Esophagus squamous epithelium (tissue), 5 donors: ENCODE measurements at regions not wholly inside any gene's neighbourhood (a gene's known extent, or its start where the extent isn't known, plus 50 kb on each side); places are given as distances from the start of the nearest gene placed in this dataset.

Experiments
- DNase-seq: peaks from one replicate; lab custom pipeline; 2025; lab: John Stamatoyannopoulos, UW
- H3K27ac ChIP-seq, 4 donors: fragments of 200-600 bp; sonication (generic); one replicate each; pipeline ENCODE4 v1.5.1; 2016 to 2019; ENCODE audit warnings: mild to moderate bottlenecking in 1 of 4
- H3K27me3 ChIP-seq, 4 donors: fragments of 200-600 bp; sonication (generic); 1 replicate in 3 of 4; 2 replicates in 1 of 4; pipeline versions ENCODE4 v1.5.1 to v1.6.0; 2017 to 2021; ENCODE audit warnings: antibody characterized with exemption in 1 of 4
- H3K36me3 ChIP-seq, 3 donors: fragments of 200-600 bp; sonication (generic); one replicate each; pipeline ENCODE4 v1.5.1; 2016 to 2019
- H3K4me1 ChIP-seq, 3 donors: fragments of 200-600 bp; sonication (generic); one replicate each; pipeline ENCODE4 v1.5.1; 2017 to 2019
- H3K4me3 ChIP-seq, 4 donors: fragments of 200-600 bp; sonication (generic); 1 replicate in 3 of 4; 2 replicates in 1 of 4; pipeline ENCODE4 v1.5.1; 2016 to 2019; ENCODE audit warnings: mild to moderate bottlenecking in 2 of 4, moderate library complexity in 1 of 4
- H3K9me3 ChIP-seq, 3 donors: fragments of 200-600 bp; sonication (generic); one replicate each; pipeline ENCODE4 v1.5.1; 2016 to 2019
- POLR2A ChIP-seq, 4 donors: fragments of 450-650 bp; IDR thresholded peaks; one replicate each; pipeline ENCODE4 v1.6.1; 2017; ENCODE audit warnings: antibody characterized with exemption in 4 of 4, mild to moderate bottlenecking in 4 of 4, moderate library complexity in 3 of 4
- WGBS, 2 donors: methylation state at CpG; one replicate each; pipeline ENCODE4 v1.1.5; 2018; 5-methylcytosine and 5-hydroxymethylcytosine counted together
- intact Hi-C: fragments of 100-400 bp; cut with DNase I; formaldehyde crosslinking; loops from one replicate; pipeline ENCODE4 v1.15.0; 2022
- TF ChIP-seq, protein P1 (sequence below), 6 experiments: fragments of 450-650 bp in 4 of 6; fragments of 200-600 bp in 2 of 6; sonication (generic) in 2 of 6; IDR thresholded peaks; one replicate each; pipeline ENCODE4 v1.5.1; 2016 to 2019; ENCODE audit warnings: antibody characterized with exemption in 6 of 6, mild to moderate bottlenecking in 4 of 6, moderate library complexity in 4 of 6
- donor health status: DM: yes; HTN: yes; CAD: no.

GRCh38 chr5:32960340-32961058, 249.4 kb downstream of the NPR3 start:
- intact Hi-C loops = no loop called here
- TF ChIP-seq, protein P1, sequence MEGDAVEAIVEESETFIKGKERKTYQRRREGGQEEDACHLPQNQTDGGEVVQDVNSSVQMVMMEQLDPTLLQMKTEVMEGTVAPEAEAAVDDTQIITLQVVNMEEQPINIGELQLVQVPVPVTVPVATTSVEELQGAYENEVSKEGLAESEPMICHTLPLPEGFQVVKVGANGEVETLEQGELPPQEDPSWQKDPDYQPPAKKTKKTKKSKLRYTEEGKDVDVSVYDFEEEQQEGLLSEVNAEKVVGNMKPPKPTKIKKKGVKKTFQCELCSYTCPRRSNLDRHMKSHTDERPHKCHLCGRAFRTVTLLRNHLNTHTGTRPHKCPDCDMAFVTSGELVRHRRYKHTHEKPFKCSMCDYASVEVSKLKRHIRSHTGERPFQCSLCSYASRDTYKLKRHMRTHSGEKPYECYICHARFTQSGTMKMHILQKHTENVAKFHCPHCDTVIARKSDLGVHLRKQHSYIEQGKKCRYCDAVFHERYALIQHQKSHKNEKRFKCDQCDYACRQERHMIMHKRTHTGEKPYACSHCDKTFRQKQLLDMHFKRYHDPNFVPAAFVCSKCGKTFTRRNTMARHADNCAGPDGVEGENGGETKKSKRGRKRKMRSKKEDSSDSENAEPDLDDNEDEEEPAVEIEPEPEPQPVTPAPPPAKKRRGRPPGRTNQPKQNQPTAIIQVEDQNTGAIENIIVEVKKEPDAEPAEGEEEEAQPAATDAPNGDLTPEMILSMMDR (IDR thresholded peaks at IDR 0.05) = no peak
- TF ChIP-seq POLR2A (IDR thresholded peaks at IDR 0.05) = no peak
- H3K9me3 ChIP-seq = no peaks in the 10 kb centered on the region
- peaks cover 0 to 25% (median 17%) of the 10 kb centered on the region in 3 donors for H3K4me1 ChIP-seq
- H3K27ac ChIP-seq = peak overlapping the region in 3 of 4 donors; percentile 60 to 77 (median 76)
- DNase-seq = no peak
- WGBS, 2 donors = 37 to 41% methylated on average over 2 of the region's 2 CpGs
- no peaks in the 10 kb centered on the region for H3K36me3 ChIP-seq
- H3K4me3 ChIP-seq = no peak overlapping the region
- no peaks in the 10 kb centered on the region for H3K27me3 ChIP-seq

- Histone ChIP-seq H3K36me3 (no peaks in the 10 kb centered on the region), H3K4me1 (peaks cover 0 to 25% (median 17%) of the 10 kb centered on the region in 3 donors), H3K27ac (peak overlapping the region; percentile 44 to 80 (median 68)), H3K4me3 (no peak overlapping the region), H3K9me3 (no peaks in the 10 kb centered on the region), H3K27me3 (no peaks in the 10 kb centered on the region)
- DNase-seq = no peak
- intact Hi-C loops = no loop called here
- WGBS, 2 donors = 37 to 57% methylated on average over 1 of the region's 1 CpG
- TF ChIP-seq POLR2A (IDR thresholded peaks at IDR 0.05) = no peak
- TF ChIP-seq, protein P1 (IDR thresholded peaks at IDR 0.05) = no peak
These were observed 249.9 kb downstream of the NPR3 start for GRCh38 chr5:32961059-32961415.

GRCh38 chr5:32964261-32964660, 253.1 kb downstream of the NPR3 start:
- 69 to 79% methylated on average over 3 of the region's 3 CpGs for WGBS, 2 donors

DNA sequence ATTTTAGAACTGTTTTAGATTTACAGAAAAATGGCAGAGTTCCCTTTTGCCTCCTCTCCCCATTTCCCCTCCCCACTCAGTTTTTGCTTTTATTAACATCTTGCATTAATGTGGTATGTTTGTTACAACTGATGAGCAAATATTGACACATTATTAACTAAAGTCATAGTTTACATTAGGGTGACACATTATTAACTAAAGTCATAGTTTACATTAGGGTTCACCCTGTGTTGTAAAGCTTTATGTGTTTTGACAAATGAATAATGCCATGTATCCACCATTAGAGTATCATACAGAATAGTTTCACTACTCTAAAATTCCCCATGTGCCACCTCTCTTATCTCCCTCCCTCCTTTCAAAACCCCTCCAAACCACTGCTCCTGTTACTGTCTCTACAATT, 262.5 kb downstream of the NPR3 start:
- Histone ChIP-seq H3K27ac (no peak overlapping the region), H3K4me3 (no peak overlapping the region), H3K27me3 (no peaks in the 10 kb centered on the region), H3K4me1 (peaks cover 0 to 6% (median 0%) of the 10 kb centered on the region in 3 donors), H3K9me3 (no peaks in the 10 kb centered on the region), H3K36me3 (no peaks in the 10 kb centered on the region)
- intact Hi-C loops = no loop called here
- no peak for DNase-seq
- TF ChIP-seq POLR2A (IDR thresholded peaks at IDR 0.05) = no peak
- TF ChIP-seq, protein P1 (IDR thresholded peaks at IDR 0.05) = no peak

More at GRCh38 chr5:32964261-32964660, 253.1 kb downstream of the NPR3 start:
- no peak for TF ChIP-seq POLR2A (IDR thresholded peaks at IDR 0.05)
- TF ChIP-seq, protein P1 (IDR thresholded peaks at IDR 0.05) = no peak
- Histone ChIP-seq H3K36me3 (no peaks in the 10 kb centered on the region), H3K27ac (no peak overlapping the region), H3K9me3 (no peaks in the 10 kb centered on the region), H3K4me3 (no peak overlapping the region), H3K27me3 (no peaks in the 10 kb centered on the region), H3K4me1 (peaks cover 0 to 25% (median 17%) of the 10 kb centered on the region in 3 donors)
- intact Hi-C loops = no loop called here
- no peak for DNase-seq

DNA sequence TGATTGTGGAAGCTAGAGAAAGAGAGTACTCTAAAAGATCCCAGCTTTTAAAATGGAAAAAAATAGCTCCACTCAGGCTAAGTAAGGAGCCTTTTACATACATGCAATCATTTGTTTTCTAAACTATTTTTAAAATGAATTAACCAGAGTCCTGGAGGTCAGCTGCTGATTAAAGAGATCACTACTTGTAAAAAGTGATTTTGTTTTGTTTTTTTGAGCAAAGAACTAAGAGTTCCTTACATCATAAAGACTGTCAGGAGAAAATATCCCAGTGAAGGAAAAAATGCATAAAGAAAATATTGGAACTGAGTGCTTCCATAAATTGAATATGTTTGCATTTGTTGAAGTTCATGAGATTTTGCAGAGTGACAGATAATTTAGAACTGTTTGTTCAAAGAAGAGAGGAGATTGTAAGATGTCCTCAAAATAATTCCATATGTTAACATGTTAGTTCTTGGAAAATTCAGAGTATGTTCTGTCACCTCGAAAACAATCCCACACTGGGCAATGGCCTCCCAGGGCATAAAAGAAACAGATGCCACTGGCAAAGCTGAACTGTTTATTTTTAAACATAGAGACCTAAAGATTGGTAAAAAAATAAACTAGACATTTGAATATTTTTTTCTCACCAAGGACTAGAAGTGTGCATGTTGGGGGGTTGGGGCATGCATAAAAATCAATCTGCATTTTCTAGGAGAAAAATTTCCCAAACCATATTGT, 264.7 kb downstream of the NPR3 start:
- H3K9me3 ChIP-seq = no peaks in the 10 kb centered on the region
- WGBS, 2 donors = 64 to 88% methylated on average over 1 of the region's 1 CpG
- no peak overlapping the region for H3K4me3 ChIP-seq
- H3K27me3 ChIP-seq = no peaks in the 10 kb centered on the region
- H3K4me1 ChIP-seq = peaks cover 0 to 5% (median 0%) of the 10 kb centered on the region in 3 donors
- H3K27ac ChIP-seq = no peak overlapping the region
- TF ChIP-seq POLR2A (IDR thresholded peaks at IDR 0.05) = no peak
- TF ChIP-seq, protein P1 (IDR thresholded peaks at IDR 0.05) = no peak
- intact Hi-C loops = no loop called here
- H3K36me3 ChIP-seq = no peaks in the 10 kb centered on the region
- DNase-seq = no peak
